ENCODE measurements at regions not wholly inside any gene's neighbourhood (a gene's known extent, or its start where the extent isn't known, plus 50 kb on each side); places are given as distances from the start of the nearest gene placed in this dataset.

GRCh38 chr19:29448046-29448445 is 77.7 kb upstream of the VSTM2B start:
- Histone ChIP-seq H3K27ac (no peak overlapping the region), H3K4me3 (no peak overlapping the region), H3K36me3 (no peaks in the 10 kb centered on the region), H3K9me3 (no peaks in the 10 kb centered on the region), H3K4me1 (no peaks in the 10 kb centered on the region), H3K27me3 (no peaks in the 10 kb centered on the region)
- no peak for DNase-seq
- TF ChIP-seq CTCF (IDR thresholded peaks at IDR 0.05) (no peak), POLR2A (IDR thresholded peaks at IDR 0.05) (no peak)

GRCh38 chr19:29449371-29449770 is 76.4 kb upstream of the VSTM2B start:
- Histone ChIP-seq H3K36me3 (no peaks in the 10 kb centered on the region), H3K27ac (no peak overlapping the region), H3K9me3 (no peaks in the 10 kb centered on the region), H3K27me3 (no peaks in the 10 kb centered on the region), H3K4me1 (no peaks in the 10 kb centered on the region), H3K4me3 (no peak overlapping the region)
- TF ChIP-seq CTCF (IDR thresholded peaks at IDR 0.05): no peak
- TF ChIP-seq POLR2A (IDR thresholded peaks at IDR 0.05): no peak
- DNase-seq: no peak

GRCh38 chr19:29450306-29450705 is 75.5 kb upstream of the VSTM2B start:
- TF ChIP-seq POLR2A (IDR thresholded peaks at IDR 0.05) (no peak), CTCF (IDR thresholded peaks at IDR 0.05) (no peak)
- no peaks in the 10 kb centered on the region for H3K36me3 ChIP-seq
- no peak overlapping the region for H3K27ac ChIP-seq
- H3K27me3 ChIP-seq: no peaks in the 10 kb centered on the region
- DNase-seq: no peak
- no peaks in the 10 kb centered on the region for H3K4me1 ChIP-seq
- no peaks in the 10 kb centered on the region for H3K9me3 ChIP-seq
- H3K4me3 ChIP-seq: no peak overlapping the region

GRCh38 chr19:29450812-29451211 is 75.0 kb upstream of the VSTM2B start:
- no peaks in the 10 kb centered on the region for H3K4me1 ChIP-seq
- DNase-seq: no peak
- H3K9me3 ChIP-seq: no peaks in the 10 kb centered on the region
- H3K27me3 ChIP-seq: no peaks in the 10 kb centered on the region
- no peaks in the 10 kb centered on the region for H3K36me3 ChIP-seq
- no peak overlapping the region for H3K27ac ChIP-seq
- TF ChIP-seq POLR2A (IDR thresholded peaks at IDR 0.05) (no peak), CTCF (IDR thresholded peaks at IDR 0.05) (no peak)
- no peak overlapping the region for H3K4me3 ChIP-seq

GRCh38 chr19:29454109-29454508 is 71.7 kb upstream of the VSTM2B start:
- Histone ChIP-seq H3K4me1 (no peaks in the 10 kb centered on the region), H3K4me3 (no peak overlapping the region), H3K27ac (no peak overlapping the region), H3K9me3 (peaks cover 0 to 3% (median 0%) of the 10 kb centered on the region in 4 donors), H3K27me3 (no peaks in the 10 kb centered on the region), H3K36me3 (no peaks in the 10 kb centered on the region)
- DNase-seq: no peak
- no peak for TF ChIP-seq CTCF (IDR thresholded peaks at IDR 0.05)
- TF ChIP-seq POLR2A (IDR thresholded peaks at IDR 0.05): no peak

- Histone ChIP-seq H3K36me3 (no peaks in the 10 kb centered on the region), H3K4me1 (no peaks in the 10 kb centered on the region), H3K9me3 (peaks cover 0 to 3% (median 0%) of the 10 kb centered on the region in 4 donors), H3K4me3 (no peak overlapping the region), H3K27ac (no peak overlapping the region), H3K27me3 (no peaks in the 10 kb centered on the region)
- DNase-seq: no peak
- no peak for TF ChIP-seq POLR2A (IDR thresholded peaks at IDR 0.05)
- no peak for TF ChIP-seq CTCF (IDR thresholded peaks at IDR 0.05)
Observed at GRCh38 chr19:29457413-29457812, 68.4 kb upstream of the VSTM2B start.

Measured in Peyer's patch (tissue), 4 donors.